B cell (primary cell): ENCODE measurements at regions not wholly inside any gene's neighbourhood (a gene's known extent, or its start where the extent isn't known, plus 50 kb on each side); places are given as distances from the start of the nearest gene placed in this dataset.

Source experiments
- ATAC-seq: fragments of 200-7000 bp; cut with Tn5 transposase; one replicate; pipeline ENCODE4 v1.10.0; 2021; ENCODE audit warnings: low read depth, mild to moderate bottlenecking, moderate number of reproducible peaks, moderate library complexity
- CTCF ChIA-PET: fragments of 350-600 bp; sonication (Branson Sonifier 250); formaldehyde crosslinking; loops from one replicate; lab custom pipeline; 2021; ENCODE audit warnings: antibody characterized with exemption, inconsistent platforms; lab: Charles Lee
- POLR2A ChIA-PET: fragments of 350-600 bp; sonication (Branson Sonifier 250); formaldehyde crosslinking; loops from one replicate; lab custom pipeline; 2021; ENCODE audit warnings: antibody characterized with exemption; lab: Charles Lee
- DNase-seq: peaks from one replicate; pipeline ENCODE4 v3.0.0; 2013
- H2AFZ ChIP-seq: 2 replicates; pipeline ENCODE4 v1.6.1; 2012; ENCODE audit warnings: mild to moderate bottlenecking, low read depth, low read length; ENCODE audit not compliant: insufficient read depth, poor library complexity, severe bottlenecking
- H3K27ac ChIP-seq, 2 donors: 1 replicate in 1 of 2; 2 replicates in 1 of 2; pipeline ENCODE4 v1.5.1; 2012 to 2013; ENCODE audit warnings: low read length in 2 of 2, mild to moderate bottlenecking in 2 of 2, moderate library complexity in 1 of 2
- H3K27me3 ChIP-seq, 4 experiments: fragments of 200-600 bp in 1 of 4; sonication (generic) in 1 of 4; replicated peaks in 1 of 4; 1 replicate in 2 of 4; 2 replicates in 2 of 4; pipeline versions ENCODE4 v1.6.1 to v1.7.0; 2013 to 2016; ENCODE audit warnings: low read length in 3 of 4, mild to moderate bottlenecking in 2 of 4, mixed read lengths in 1 of 4, moderate library complexity in 1 of 4; ENCODE audit not compliant: insufficient read depth in 4 of 4, control insufficient read depth in 3 of 4; ENCODE audit errors: control extremely low read depth in 1 of 4
- H3K36me3 ChIP-seq, 2 experiments: replicated peaks in 1 of 2; 1 replicate in 1 of 2; 2 replicates in 1 of 2; pipeline versions ENCODE4 v1.6.1 to v1.7.1; 2013; ENCODE audit warnings: low read length in 1 of 2; ENCODE audit not compliant: insufficient read depth in 2 of 2, control insufficient read depth in 1 of 2; ENCODE audit errors: control extremely low read depth in 1 of 2, extremely low read depth in 1 of 2
- H3K4me1 ChIP-seq, 2 donors: fragments of 200-600 bp in 1 of 2; sonication (generic) in 1 of 2; 1 replicate in 1 of 2; 2 replicates in 1 of 2; pipeline versions ENCODE4 v1.5.1 to v1.6.1; 2013 to 2017; ENCODE audit warnings: low read length in 2 of 2; ENCODE audit not compliant: control insufficient read depth in 2 of 2, insufficient read depth in 2 of 2
- H3K4me2 ChIP-seq: replicated peaks from 2 replicates; pipeline ENCODE3; 2012; ENCODE audit warnings: mild to moderate bottlenecking, low read depth, low read length; ENCODE audit not compliant: poor library complexity, severe bottlenecking
- H3K4me3 ChIP-seq, 5 experiments: fragments of 200-600 bp in 1 of 5; sonication (generic) in 1 of 5; 1 replicate in 3 of 5; 2 replicates in 2 of 5; pipeline versions ENCODE4 v1.5.1 to v1.7.0; 2011 to 2016; ENCODE audit warnings: low read length in 4 of 5, mild to moderate bottlenecking in 4 of 5, low read depth in 2 of 5, control low read depth in 1 of 5, moderate library complexity in 1 of 5; ENCODE audit not compliant: insufficient read depth in 1 of 5; ENCODE audit errors: control extremely low read depth in 1 of 5, extremely low read depth in 1 of 5
- H3K79me2 ChIP-seq: fragments of 200-600 bp; sonication (generic); one replicate; pipeline ENCODE4 v1.6.0; 2016; ENCODE audit warnings: low read length; ENCODE audit not compliant: control insufficient read depth, insufficient read depth
- H3K9ac ChIP-seq: fragments of 200-600 bp; sonication (generic); 2 replicates; pipeline ENCODE4 v1.6.1; 2017; ENCODE audit warnings: mild to moderate bottlenecking, low read length, moderate library complexity
- H3K9me3 ChIP-seq, 3 donors: one replicate each; pipeline versions ENCODE4 v1.6.1 to v1.7.1; 2013; ENCODE audit warnings: low read length in 2 of 3; ENCODE audit not compliant: control insufficient read depth in 2 of 3, insufficient read depth in 1 of 3; ENCODE audit errors: control extremely low read depth in 1 of 3
- H4K20me1 ChIP-seq: 2 replicates; pipeline ENCODE4 v1.6.0; 2012; ENCODE audit warnings: mild to moderate bottlenecking, low read length; ENCODE audit not compliant: insufficient read depth, control insufficient read depth, poor library complexity, severe bottlenecking
- H3K27ac Mint-ChIP-seq: one replicate; pipeline ENCODE4 v1.8.0; 2021; ENCODE audit warnings: mixed read lengths
- H3K27me3 Mint-ChIP-seq: one replicate; pipeline ENCODE4 v1.8.0; 2021; ENCODE audit warnings: mixed read lengths
- H3K4me1 Mint-ChIP-seq: one replicate; pipeline ENCODE4 v1.8.0; 2021; ENCODE audit warnings: mixed read lengths
- H3K4me3 Mint-ChIP-seq: one replicate; pipeline ENCODE4 v1.8.0; 2021; ENCODE audit warnings: mixed read lengths
- H3K9me3 Mint-ChIP-seq: one replicate; pipeline ENCODE4 v1.8.0; 2022; ENCODE audit warnings: mixed read lengths; ENCODE audit not compliant: insufficient read depth
- CTCF ChIP-seq: fragments of 200-600 bp; IDR thresholded peaks from one replicate; pipeline ENCODE4 v1.8.0; 2022; ENCODE audit warnings: antibody characterized with exemption, mild to moderate bottlenecking
- EZH2 ChIP-seq: IDR thresholded peaks from 2 replicates; pipeline ENCODE4 v1.6.1; 2012; ENCODE audit warnings: borderline replicate concordance, low read depth, mild to moderate bottlenecking, moderate library complexity, low read length; ENCODE audit not compliant: insufficient read depth, poor library complexity, severe bottlenecking
- WGBS: methylation state at CpG from one replicate; pipeline ENCODE4 v1.1.5; 2013; ENCODE audit warnings: missing lambda C conversion rate; ENCODE audit not compliant: insufficient coverage; 5-methylcytosine and 5-hydroxymethylcytosine counted together
- intact Hi-C: fragments of 100-400 bp; cut with micrococcal nuclease; formaldehyde crosslinking; loops from one replicate; pipeline ENCODE4 v1.10.0; 2022

GRCh38 chr1:239483391-239483790 lies 97.0 kb downstream of the CHRM3 start:
- H3K27me3 ChIP-seq, result no peaks in the 10 kb centered on the region
- H2AFZ ChIP-seq, result no peak overlapping the region
- H3K4me1 Mint-ChIP-seq, result no peaks in the 10 kb centered on the region
- WGBS, result 40% methylated on average over 1 of the region's 2 CpGs
- no peak for DNase-seq
- POLR2A ChIA-PET, result no interaction called here
- ATAC-seq, result no peak
- H3K9ac ChIP-seq, result no peak overlapping the region
- no peaks in the 10 kb centered on the region for H3K79me2 ChIP-seq
- no peaks in the 10 kb centered on the region for H3K27me3 Mint-ChIP-seq
- H3K27ac Mint-ChIP-seq, result no peak overlapping the region
- H3K27ac ChIP-seq, result no peak overlapping the region
- H3K4me3 ChIP-seq, result no peak overlapping the region
- peaks cover 0 to 13% (median 3%) of the 10 kb centered on the region in 3 donors for H3K9me3 ChIP-seq
- no peaks in the 10 kb centered on the region for H3K36me3 ChIP-seq
- intact Hi-C loops, result no loop called here
- no peaks in the 10 kb centered on the region for H4K20me1 ChIP-seq
- no peak overlapping the region for H3K4me2 ChIP-seq
- TF ChIP-seq EZH2, result no peak
- no peak for TF ChIP-seq CTCF
- H3K4me3 Mint-ChIP-seq, result no peak overlapping the region
- no peaks in the 10 kb centered on the region for H3K4me1 ChIP-seq
- CTCF ChIA-PET, result no interaction called here
- H3K9me3 Mint-ChIP-seq, result peaks cover 14% of the 10 kb centered on the region

- Histone ChIP-seq H4K20me1 (no peaks in the 10 kb centered on the region), H3K4me3 (no peak overlapping the region), H3K27me3 (no peaks in the 10 kb centered on the region), H3K4me2 (no peak overlapping the region), H3K4me1 (no peaks in the 10 kb centered on the region), H3K27ac (no peak overlapping the region), H2AFZ (no peak overlapping the region), H3K9me3 (no peaks in the 10 kb centered on the region), H3K79me2 (no peaks in the 10 kb centered on the region), H3K9ac (no peak overlapping the region), H3K36me3 (no peaks in the 10 kb centered on the region)
- ATAC-seq, result no peak
- no peak overlapping the region for H3K27ac Mint-ChIP-seq
- intact Hi-C loops, result no loop called here
- 100% methylated on average over 1 of the region's 2 CpGs for WGBS
- no peak for DNase-seq
- H3K4me1 Mint-ChIP-seq, result no peaks in the 10 kb centered on the region
- POLR2A ChIA-PET, result no interaction called here
- H3K4me3 Mint-ChIP-seq, result no peak overlapping the region
- H3K27me3 Mint-ChIP-seq, result no peaks in the 10 kb centered on the region
- H3K9me3 Mint-ChIP-seq, result peaks cover 8% of the 10 kb centered on the region
- CTCF ChIA-PET, result no interaction called here
- TF ChIP-seq EZH2 (no peak), CTCF (no peak)
These were observed 107.5 kb downstream of the CHRM3 start for GRCh38 chr1:239493811-239494414.
